ENCODE measurements at regions not wholly inside any gene's neighbourhood (a gene's known extent, or its start where the extent isn't known, plus 50 kb on each side); places are given as distances from the start of the nearest gene placed in this dataset.
"Not testable (repeated sequence)": the region's sequence is repeated elsewhere in the genome, so short reads cannot be mapped to it uniquely, and the experiment has no call there.

GRCh38 chr16:79998143-79998542 lies 397.6 kb upstream of the MAF start:
- DNase-seq: no peak

- no peak for DNase-seq
Observed at GRCh38 chr16:79997257-79997656, 396.7 kb upstream of the MAF start.

GRCh38 chr16:79996321-79996720 lies 395.8 kb upstream of the MAF start:
- no peak for DNase-seq

GRCh38 chr16:79995315-79995714 lies 394.8 kb upstream of the MAF start:
- no peak for DNase-seq

GRCh38 chr16:79994418-79994817 lies 393.9 kb upstream of the MAF start:
- no peak for DNase-seq

- DNase-seq: no peak
Observed at GRCh38 chr16:79993629-79994209, 393.2 kb upstream of the MAF start.

- DNase-seq: no peak
Observed at GRCh38 chr16:79991969-79992368, 391.4 kb upstream of the MAF start.

- DNase-seq: no peak
Observed at GRCh38 chr16:79988721-79989220, 388.2 kb upstream of the MAF start.

- no peak for DNase-seq
Observed at GRCh38 chr16:79988089-79988488, 387.6 kb upstream of the MAF start.

- DNase-seq: no peak
Observed at GRCh38 chr16:79986352-79986751, 385.8 kb upstream of the MAF start.

- no peak for DNase-seq
Observed at GRCh38 chr16:79985606-79986005, 385.1 kb upstream of the MAF start.

GRCh38 chr16:79984149-79984548 lies 383.6 kb upstream of the MAF start:
- DNase-seq: not testable (repeated sequence)

GRCh38 chr16:79982862-79983261 lies 382.3 kb upstream of the MAF start:
- DNase-seq: no peak

- DNase-seq: no peak
Observed at GRCh38 chr16:79982361-79982760, 381.8 kb upstream of the MAF start.

- DNase-seq: no peak
Observed at GRCh38 chr16:79981814-79982213, 381.3 kb upstream of the MAF start.

GRCh38 chr16:79980650-79981521 lies 380.3 kb upstream of the MAF start:
- DNase-seq: no peak

- DNase-seq: no peak
Observed at GRCh38 chr16:79977940-79978836, 377.7 kb upstream of the MAF start.

- DNase-seq: no peak
Observed at GRCh38 chr16:79973320-79973719, 372.8 kb upstream of the MAF start.

GRCh38 chr16:79972053-79972704 lies 371.6 kb upstream of the MAF start:
- no peak for DNase-seq

GRCh38 chr16:79971237-79971572 lies 370.7 kb upstream of the MAF start:
- no peak for DNase-seq

GRCh38 chr16:79970551-79971236 lies 370.2 kb upstream of the MAF start:
- no peak for DNase-seq

- DNase-seq: no peak
Observed at GRCh38 chr16:79970087-79970486, 369.6 kb upstream of the MAF start.
